IPS-15b (cell line): ENCODE measurements at regions not wholly inside any gene's neighbourhood (a gene's known extent, or its start where the extent isn't known, plus 50 kb on each side); places are given as distances from the start of the nearest gene placed in this dataset.

Source experiments
- H3K27me3 ChIP-seq: one replicate; pipeline ENCODE4 v1.6.1; 2013; ENCODE audit warnings: low read length; ENCODE audit not compliant: control insufficient read depth, insufficient read depth
- H3K36me3 ChIP-seq: one replicate; pipeline ENCODE4 v1.6.1; 2013; ENCODE audit warnings: low read length; ENCODE audit not compliant: control insufficient read depth, insufficient read depth
- H3K4me1 ChIP-seq: one replicate; pipeline ENCODE4 v1.6.1; 2013; ENCODE audit warnings: mild to moderate bottlenecking, low read length; ENCODE audit not compliant: control insufficient read depth, insufficient read depth
- H3K4me3 ChIP-seq: one replicate; pipeline ENCODE4 v1.5.1; 2013; ENCODE audit warnings: low read depth, low read length
- H3K9ac ChIP-seq: one replicate; pipeline ENCODE4 v1.6.1; 2013; ENCODE audit warnings: low read depth, mild to moderate bottlenecking, low read length
- H3K9me3 ChIP-seq: one replicate; pipeline ENCODE4 v1.6.1; 2013; ENCODE audit warnings: mild to moderate bottlenecking, low read length; ENCODE audit not compliant: control insufficient read depth, insufficient read depth

DNA sequence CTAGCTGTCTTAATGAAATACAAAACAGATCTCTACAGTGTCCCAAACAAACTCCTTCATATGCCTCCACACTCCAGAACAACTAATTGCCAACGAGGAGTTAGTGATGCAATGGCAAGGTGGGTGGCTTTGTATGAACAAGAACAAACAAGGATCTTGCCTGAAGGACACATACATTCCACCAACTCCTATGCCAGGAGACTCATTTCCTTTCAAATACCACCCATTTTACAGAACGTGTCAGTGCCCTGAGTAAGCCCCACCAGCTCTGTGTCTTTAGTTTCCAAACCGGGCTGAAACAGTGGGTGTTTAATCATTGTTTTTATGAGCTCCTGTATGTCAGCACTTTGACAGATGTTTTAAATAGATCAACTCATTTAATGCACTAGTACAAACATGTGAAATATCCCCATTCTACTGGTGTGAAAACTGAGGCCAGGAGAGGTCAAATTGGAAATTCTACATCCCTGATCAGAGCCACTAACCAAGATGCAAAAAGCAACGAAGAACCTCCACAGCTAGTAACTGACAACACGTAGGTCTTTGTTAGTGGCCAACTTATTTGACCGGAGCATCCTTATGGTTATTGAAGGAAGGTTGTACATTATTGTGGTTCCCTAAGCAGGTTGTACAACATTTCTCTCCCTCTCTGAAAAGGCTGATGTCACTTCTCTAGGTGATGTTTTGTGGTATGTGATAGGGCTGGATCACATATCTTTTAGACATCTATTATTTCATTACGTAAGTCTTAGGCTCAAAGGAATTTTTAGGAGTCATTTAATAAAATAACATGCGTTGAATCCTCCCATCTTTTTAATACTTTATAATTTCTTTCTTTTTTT lies 534.9 kb upstream of the TNP1 start:
- H3K36me3 ChIP-seq = no peaks in the 10 kb centered on the region
- H3K9ac ChIP-seq = no peak overlapping the region
- H3K4me1 ChIP-seq = no peaks in the 10 kb centered on the region
- no peaks in the 10 kb centered on the region for H3K9me3 ChIP-seq
- no peak overlapping the region for H3K4me3 ChIP-seq
- H3K27me3 ChIP-seq = no peaks in the 10 kb centered on the region

DNA sequence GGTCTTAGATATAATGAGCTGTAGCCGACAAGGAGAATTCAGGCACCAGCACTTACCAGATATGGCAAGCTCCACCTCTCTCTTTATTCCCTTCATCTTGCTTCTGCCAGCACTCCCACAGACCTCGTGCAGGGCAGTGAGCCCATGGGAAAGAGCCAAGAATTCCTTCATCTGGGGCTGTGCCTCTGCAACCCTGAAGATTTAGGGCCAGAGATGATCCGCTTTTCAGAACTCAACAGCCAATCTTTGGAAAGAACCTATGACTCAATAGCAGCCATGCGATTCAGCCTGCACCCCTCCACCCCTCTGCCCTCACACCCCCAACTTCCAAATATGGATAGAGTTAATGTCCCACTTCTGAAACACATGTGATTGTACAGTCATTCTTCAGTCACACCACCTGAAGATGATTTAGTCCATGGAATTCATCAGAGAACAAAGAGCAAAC lies 533.7 kb upstream of the TNP1 start:
- no peaks in the 10 kb centered on the region for H3K9me3 ChIP-seq
- no peaks in the 10 kb centered on the region for H3K36me3 ChIP-seq
- H3K4me3 ChIP-seq = no peak overlapping the region
- no peaks in the 10 kb centered on the region for H3K4me1 ChIP-seq
- H3K27me3 ChIP-seq = no peaks in the 10 kb centered on the region
- no peak overlapping the region for H3K9ac ChIP-seq

DNA sequence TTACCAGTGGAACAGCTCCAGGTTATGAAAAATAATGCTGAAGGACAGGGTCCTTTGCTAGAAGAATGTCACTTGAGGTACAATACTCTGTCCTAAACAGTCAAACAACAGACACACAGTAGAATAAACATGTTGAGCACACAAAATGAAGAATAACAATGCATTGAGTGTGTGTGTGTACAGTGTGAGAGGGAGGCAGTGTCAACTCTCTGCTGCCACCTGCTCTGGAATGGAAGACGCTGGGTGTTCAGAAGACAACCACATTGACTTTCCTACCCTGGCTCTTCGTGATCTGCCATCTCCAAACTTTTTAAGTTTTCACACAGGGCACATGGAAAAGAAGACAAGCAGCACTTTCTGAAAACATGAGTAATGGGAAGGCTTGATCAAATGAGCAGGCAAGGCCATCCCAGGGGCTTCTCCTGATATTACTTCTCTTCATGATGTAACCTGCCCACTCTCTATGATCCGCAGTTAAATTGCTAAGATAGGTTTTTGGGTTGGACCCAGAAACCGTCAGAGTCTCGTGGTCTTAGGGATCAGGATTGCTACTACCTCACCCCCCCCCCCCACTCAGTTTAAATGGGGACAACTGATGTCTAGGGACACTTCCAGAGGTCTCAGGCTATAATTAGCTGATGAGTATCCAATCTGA lies 533.2 kb upstream of the TNP1 start:
- Histone ChIP-seq H3K36me3 (no peaks in the 10 kb centered on the region), H3K9me3 (no peaks in the 10 kb centered on the region), H3K27me3 (no peaks in the 10 kb centered on the region), H3K9ac (no peak overlapping the region), H3K4me3 (no peak overlapping the region), H3K4me1 (no peaks in the 10 kb centered on the region)

- Histone ChIP-seq H3K4me3 (no peak overlapping the region), H3K9ac (no peak overlapping the region), H3K4me1 (no peaks in the 10 kb centered on the region), H3K27me3 (no peaks in the 10 kb centered on the region), H3K9me3 (no peaks in the 10 kb centered on the region), H3K36me3 (no peaks in the 10 kb centered on the region)
Measured at GRCh38 chr2:217387776-217388387, 528.0 kb upstream of the TNP1 start.

DNA sequence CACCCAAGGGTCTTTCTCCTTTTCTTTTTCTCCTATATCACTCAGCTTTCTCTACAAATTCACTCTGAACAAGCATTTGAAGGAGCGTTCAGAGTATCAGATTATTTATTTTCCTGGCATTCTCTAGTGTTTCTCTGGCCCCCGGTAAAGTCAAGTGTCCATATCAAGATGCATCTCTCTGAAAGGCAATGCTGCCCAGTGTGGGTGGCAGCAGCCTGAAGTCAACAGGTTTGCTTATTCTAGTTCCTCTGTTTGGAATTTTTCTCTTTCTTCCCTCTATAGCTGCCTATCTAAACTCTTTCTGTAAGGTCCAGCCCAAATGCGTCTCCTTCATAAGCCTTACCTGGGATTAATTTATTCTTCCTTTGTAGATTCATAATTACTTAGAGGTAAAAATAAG lies 526.2 kb upstream of the TNP1 start:
- Histone ChIP-seq H3K36me3 (no peaks in the 10 kb centered on the region), H3K9me3 (no peaks in the 10 kb centered on the region), H3K4me1 (no peaks in the 10 kb centered on the region), H3K4me3 (no peak overlapping the region), H3K27me3 (no peaks in the 10 kb centered on the region), H3K9ac (no peak overlapping the region)

DNA sequence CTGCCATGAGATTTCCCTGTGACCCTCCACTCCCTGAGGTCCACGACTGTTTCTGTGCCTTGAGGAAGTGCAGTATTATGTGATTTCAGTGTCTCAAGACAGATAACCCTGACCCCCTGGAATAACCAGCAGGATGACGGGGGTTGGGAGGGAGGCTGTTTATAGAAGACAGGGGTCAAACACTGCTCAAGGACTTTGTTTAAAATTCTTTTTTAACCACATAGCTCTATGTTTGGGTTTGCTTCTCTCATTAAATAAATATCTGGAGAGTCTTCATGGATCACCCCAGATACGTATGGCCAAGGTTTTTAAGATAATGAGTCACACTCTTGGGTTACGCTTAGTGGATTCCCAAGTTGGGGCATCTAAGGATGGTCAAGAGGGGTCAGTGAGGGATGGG lies 523.8 kb upstream of the TNP1 start:
- no peaks in the 10 kb centered on the region for H3K9me3 ChIP-seq
- H3K27me3 ChIP-seq = no peaks in the 10 kb centered on the region
- H3K4me3 ChIP-seq = no peak overlapping the region
- H3K4me1 ChIP-seq = no peaks in the 10 kb centered on the region
- no peaks in the 10 kb centered on the region for H3K36me3 ChIP-seq
- no peak overlapping the region for H3K9ac ChIP-seq

GRCh38 chr2:217382794-217383193 lies 522.9 kb upstream of the TNP1 start:
- H3K4me3 ChIP-seq = no peak overlapping the region
- no peaks in the 10 kb centered on the region for H3K27me3 ChIP-seq
- H3K9ac ChIP-seq = no peak overlapping the region
- no peaks in the 10 kb centered on the region for H3K9me3 ChIP-seq
- no peaks in the 10 kb centered on the region for H3K4me1 ChIP-seq
- no peaks in the 10 kb centered on the region for H3K36me3 ChIP-seq

DNA sequence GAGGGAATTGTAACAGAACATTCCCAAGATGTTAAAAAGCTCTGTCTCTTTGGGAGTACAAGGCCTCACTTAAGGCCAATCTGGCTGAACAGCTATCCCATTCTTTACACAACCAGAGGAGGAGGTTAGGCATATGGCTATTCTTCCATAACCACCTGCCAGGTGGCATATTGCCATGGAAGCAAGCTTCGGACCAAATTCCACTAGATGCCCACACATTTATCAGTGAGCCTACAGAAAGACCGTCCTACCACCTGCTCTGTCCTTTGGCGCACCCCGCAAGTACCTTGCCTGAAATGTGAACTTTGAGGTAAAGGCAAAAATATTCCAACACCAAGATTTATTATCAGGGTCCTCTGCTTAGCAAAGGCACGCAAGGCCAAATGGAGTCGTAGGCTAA lies 519.9 kb upstream of the TNP1 start:
- H3K27me3 ChIP-seq = no peaks in the 10 kb centered on the region
- no peak overlapping the region for H3K9ac ChIP-seq
- no peaks in the 10 kb centered on the region for H3K4me1 ChIP-seq
- no peaks in the 10 kb centered on the region for H3K36me3 ChIP-seq
- H3K9me3 ChIP-seq = no peaks in the 10 kb centered on the region
- no peak overlapping the region for H3K4me3 ChIP-seq

GRCh38 chr2:217372794-217373193 lies 512.9 kb upstream of the TNP1 start:
- H3K36me3 ChIP-seq = no peaks in the 10 kb centered on the region
- H3K4me1 ChIP-seq = no peaks in the 10 kb centered on the region
- no peak overlapping the region for H3K9ac ChIP-seq
- H3K9me3 ChIP-seq = no peaks in the 10 kb centered on the region
- no peaks in the 10 kb centered on the region for H3K27me3 ChIP-seq
- H3K4me3 ChIP-seq = no peak overlapping the region

- Histone ChIP-seq H3K4me3 (no peak overlapping the region), H3K9ac (no peak overlapping the region), H3K9me3 (no peaks in the 10 kb centered on the region), H3K36me3 (no peaks in the 10 kb centered on the region), H3K4me1 (no peaks in the 10 kb centered on the region), H3K27me3 (no peaks in the 10 kb centered on the region)
Measured at GRCh38 chr2:217371781-217372213, 511.9 kb upstream of the TNP1 start.

- Histone ChIP-seq H3K9ac (no peak overlapping the region), H3K4me1 (no peaks in the 10 kb centered on the region), H3K36me3 (no peaks in the 10 kb centered on the region), H3K9me3 (no peaks in the 10 kb centered on the region), H3K4me3 (no peak overlapping the region), H3K27me3 (peaks cover under 1% of the 10 kb centered on the region)
Measured at GRCh38 chr2:217370391-217370790, 510.5 kb upstream of the TNP1 start.

DNA sequence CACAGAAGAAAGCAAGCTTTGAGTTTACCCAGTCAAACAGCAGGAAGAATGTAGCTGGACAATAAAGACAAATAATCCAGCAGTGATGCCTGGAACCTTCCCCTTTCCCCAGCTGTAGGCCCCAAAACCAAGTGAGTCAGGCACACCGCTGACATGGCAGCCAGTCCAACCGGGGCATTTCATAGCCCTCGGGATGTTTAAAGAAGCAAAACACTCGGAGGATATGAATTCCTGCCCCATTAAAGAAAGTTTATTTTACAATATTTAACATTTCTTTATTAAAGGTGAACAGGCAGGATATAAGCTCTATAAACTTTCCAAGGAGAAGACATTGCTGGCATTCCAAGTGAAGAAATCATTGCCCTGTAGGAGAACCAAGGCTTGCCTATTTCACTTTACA lies 507.6 kb upstream of the TNP1 start:
- no peaks in the 10 kb centered on the region for H3K36me3 ChIP-seq
- H3K9me3 ChIP-seq = no peaks in the 10 kb centered on the region
- H3K4me1 ChIP-seq = no peaks in the 10 kb centered on the region
- H3K4me3 ChIP-seq = no peak overlapping the region
- H3K9ac ChIP-seq = no peak overlapping the region
- H3K27me3 ChIP-seq = peaks cover 3% of the 10 kb centered on the region
